ENCODE measurements at regions not wholly inside any gene's neighbourhood (a gene's known extent, or its start where the extent isn't known, plus 50 kb on each side); places are given as distances from the start of the nearest gene placed in this dataset.

GRCh38 chr11:92768121-92768840 is 201.2 kb upstream of the MTNR1B start:
- DNase-seq: no peak

- DNase-seq: peak in 1 of 2 donors; percentile 24
These were observed 200.3 kb upstream of the MTNR1B start for GRCh38 chr11:92769112-92769511.

GRCh38 chr11:92770419-92770818 is 199.0 kb upstream of the MTNR1B start:
- DNase-seq: peak in 1 of 2 donors; percentile 8

GRCh38 chr11:92770981-92771380 is 198.5 kb upstream of the MTNR1B start:
- no peak for DNase-seq

- no peak for DNase-seq
These were observed 197.8 kb upstream of the MTNR1B start for GRCh38 chr11:92771701-92772100.

GRCh38 chr11:92775003-92775676 is 194.3 kb upstream of the MTNR1B start:
- DNase-seq: no peak

- DNase-seq: no peak
These were observed 192.8 kb upstream of the MTNR1B start for GRCh38 chr11:92776676-92777075.

GRCh38 chr11:92779746-92780145 is 189.7 kb upstream of the MTNR1B start:
- no peak for DNase-seq

- no peak for DNase-seq
These were observed 188.3 kb upstream of the MTNR1B start for GRCh38 chr11:92781151-92781550.

GRCh38 chr11:92782806-92783205 is 186.6 kb upstream of the MTNR1B start:
- DNase-seq: no peak

GRCh38 chr11:92784331-92784730 is 185.1 kb upstream of the MTNR1B start:
- peak in 1 of 2 donors; percentile 36 for DNase-seq

GRCh38 chr11:92787638-92788037 is 181.8 kb upstream of the MTNR1B start:
- no peak for DNase-seq

GRCh38 chr11:92789761-92790160 is 179.7 kb upstream of the MTNR1B start:
- no peak for DNase-seq

GRCh38 chr11:92790366-92790765 is 179.1 kb upstream of the MTNR1B start:
- DNase-seq: no peak

- no peak for DNase-seq
These were observed 178.4 kb upstream of the MTNR1B start for GRCh38 chr11:92790926-92791616.

- DNase-seq: no peak
These were observed 177.6 kb upstream of the MTNR1B start for GRCh38 chr11:92791886-92792285.

GRCh38 chr11:92793189-92793588 is 176.3 kb upstream of the MTNR1B start:
- no peak for DNase-seq

GRCh38 chr11:92794783-92795182 is 174.7 kb upstream of the MTNR1B start:
- DNase-seq: no peak

- DNase-seq: no peak
These were observed 172.7 kb upstream of the MTNR1B start for GRCh38 chr11:92796744-92797143.

- no peak for DNase-seq
These were observed 171.6 kb upstream of the MTNR1B start for GRCh38 chr11:92797874-92798273.

- DNase-seq: no peak
These were observed 167.8 kb upstream of the MTNR1B start for GRCh38 chr11:92801685-92802084.

- DNase-seq: no peak
These were observed 166.8 kb upstream of the MTNR1B start for GRCh38 chr11:92802644-92803043.

- DNase-seq: no peak
These were observed 166.1 kb upstream of the MTNR1B start for GRCh38 chr11:92803391-92803790.

- no peak for DNase-seq
These were observed 165.0 kb upstream of the MTNR1B start for GRCh38 chr11:92804388-92804966.

All from hippocampal formation (tissue), 2 donors.